ENCODE measurements at regions not wholly inside any gene's neighbourhood (a gene's known extent, or its start where the extent isn't known, plus 50 kb on each side); places are given as distances from the start of the nearest gene placed in this dataset.

DNA sequence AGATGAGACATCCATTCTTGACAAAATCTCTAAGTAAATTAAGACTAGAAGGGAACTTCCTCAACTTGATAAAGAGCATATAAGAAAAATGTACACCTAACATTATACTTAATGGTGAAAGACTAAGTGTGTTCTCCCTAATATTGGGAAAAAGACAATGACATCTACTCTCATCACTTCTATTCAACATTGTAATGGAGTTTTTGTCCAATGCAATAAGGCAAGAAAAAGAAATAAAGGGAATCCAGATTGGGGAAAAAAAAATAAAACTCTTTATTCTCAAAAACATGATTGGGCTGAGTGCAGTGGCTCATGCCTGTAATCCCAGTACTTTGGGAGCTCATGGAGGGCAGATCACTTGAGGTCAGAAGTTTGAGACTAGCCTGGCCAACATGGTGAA lies 131.1 kb upstream of the JUN start:
- no peak for DNase-seq

DNA sequence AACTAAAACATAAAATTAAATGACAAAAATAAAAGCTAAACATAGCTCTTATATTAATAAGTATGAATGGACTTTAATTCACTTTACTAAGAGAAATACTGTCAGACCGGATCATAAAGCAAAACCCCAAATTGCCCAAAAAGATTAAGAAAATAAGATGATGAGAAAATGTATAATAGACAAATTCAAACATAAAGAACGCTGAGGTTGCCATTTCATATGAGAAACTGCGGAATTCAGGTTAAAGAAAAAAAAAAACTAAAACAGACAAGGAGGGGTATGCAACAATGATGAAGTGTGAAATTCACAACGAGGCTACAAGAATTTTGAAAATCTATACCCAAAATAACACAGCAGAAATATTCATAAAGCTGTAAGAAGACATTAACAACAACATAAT lies 133.6 kb upstream of the JUN start:
- no peak for DNase-seq

DNA sequence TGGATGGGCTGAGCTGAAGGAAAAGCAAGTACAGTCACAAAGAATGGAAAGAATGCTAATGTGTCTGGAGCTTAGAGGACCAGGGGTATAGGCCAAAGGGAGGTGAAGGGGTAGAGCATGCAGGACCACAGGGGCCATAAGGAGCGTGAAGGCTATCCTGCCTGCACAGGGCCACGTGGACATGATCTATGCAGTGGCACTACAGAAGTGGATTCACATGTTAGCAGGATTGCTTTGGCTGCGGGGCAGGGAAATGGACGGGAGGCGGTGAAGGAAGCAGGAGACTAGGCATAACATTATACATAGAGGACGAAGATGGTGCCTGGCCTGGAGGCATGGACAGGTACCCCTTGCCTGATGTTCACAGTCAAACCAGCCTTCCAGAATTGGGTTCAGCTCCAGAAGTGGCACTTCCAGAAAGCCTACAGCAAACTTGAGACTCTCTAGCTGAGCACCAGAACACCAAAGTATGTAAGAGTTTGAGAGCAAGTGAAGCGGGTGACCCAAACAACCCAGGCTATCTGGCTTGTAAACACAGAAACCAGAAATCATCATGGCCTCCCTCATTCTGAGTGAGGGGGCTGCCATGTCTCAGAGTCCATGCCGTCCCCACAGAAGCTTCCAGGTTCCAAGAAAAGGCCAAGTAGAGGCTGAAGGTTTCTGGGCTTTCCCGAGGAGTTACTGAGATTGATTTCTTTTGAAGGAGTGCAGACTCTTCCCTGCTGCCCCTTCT lies 135.5 kb upstream of the JUN start:
- no peak for DNase-seq

DNA sequence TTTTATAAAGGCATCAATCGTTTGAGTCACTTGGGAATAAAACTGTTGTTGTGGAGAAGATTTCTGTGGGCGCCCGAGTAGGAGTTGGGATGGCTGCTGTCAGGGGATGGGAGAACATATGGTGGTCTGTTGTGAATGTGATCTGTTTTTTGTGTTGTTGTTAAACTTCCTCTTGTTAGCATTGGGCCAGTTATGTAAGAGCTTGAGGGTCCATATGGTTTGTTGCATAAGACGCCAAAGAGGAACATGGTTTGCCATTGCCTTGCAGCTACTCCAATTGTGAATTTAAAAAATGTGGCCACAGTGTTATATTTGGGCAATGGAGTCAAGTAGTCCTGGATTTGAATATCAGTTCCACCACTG lies 136.1 kb upstream of the JUN start:
- no peak for DNase-seq

DNA sequence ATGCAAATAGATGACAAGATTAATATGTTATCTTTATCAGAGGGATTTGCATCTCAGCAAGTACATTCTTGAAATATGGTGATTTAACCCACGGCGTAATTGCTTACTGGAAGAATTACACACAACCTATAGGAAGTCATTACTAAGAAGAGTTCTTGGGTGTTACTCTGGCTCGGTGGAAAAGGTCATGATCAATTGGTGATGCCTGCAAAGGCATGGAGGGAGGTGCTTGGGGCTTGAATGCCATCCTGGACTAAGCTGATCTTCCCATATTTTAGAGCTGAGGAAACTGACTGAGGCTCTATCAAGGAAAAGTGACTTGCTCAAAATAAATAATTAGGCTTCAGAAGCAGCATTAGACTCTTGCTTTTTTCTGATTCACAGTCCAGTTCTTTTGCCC lies 137.5 kb upstream of the JUN start:
- DNase-seq, result no peak

DNA sequence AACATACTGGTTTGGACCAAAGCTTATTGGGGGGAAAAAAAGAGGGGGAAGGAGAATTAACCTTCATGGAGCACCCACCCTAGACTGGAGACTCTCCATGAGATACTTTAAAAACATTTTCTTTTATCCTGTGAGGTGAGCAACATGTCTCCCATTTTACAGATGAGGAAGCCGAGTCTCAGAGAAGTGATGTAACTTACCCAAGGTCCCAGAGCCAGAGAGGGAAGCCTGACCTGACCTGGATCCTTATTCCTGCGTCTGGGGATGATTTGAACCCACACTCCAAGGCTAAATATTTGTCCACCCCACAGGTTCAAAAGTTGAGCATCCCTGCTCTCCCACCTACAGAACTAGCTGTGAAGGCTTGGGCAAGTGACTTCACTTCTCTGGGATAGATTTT lies 137.9 kb upstream of the JUN start:
- no peak for DNase-seq

DNA sequence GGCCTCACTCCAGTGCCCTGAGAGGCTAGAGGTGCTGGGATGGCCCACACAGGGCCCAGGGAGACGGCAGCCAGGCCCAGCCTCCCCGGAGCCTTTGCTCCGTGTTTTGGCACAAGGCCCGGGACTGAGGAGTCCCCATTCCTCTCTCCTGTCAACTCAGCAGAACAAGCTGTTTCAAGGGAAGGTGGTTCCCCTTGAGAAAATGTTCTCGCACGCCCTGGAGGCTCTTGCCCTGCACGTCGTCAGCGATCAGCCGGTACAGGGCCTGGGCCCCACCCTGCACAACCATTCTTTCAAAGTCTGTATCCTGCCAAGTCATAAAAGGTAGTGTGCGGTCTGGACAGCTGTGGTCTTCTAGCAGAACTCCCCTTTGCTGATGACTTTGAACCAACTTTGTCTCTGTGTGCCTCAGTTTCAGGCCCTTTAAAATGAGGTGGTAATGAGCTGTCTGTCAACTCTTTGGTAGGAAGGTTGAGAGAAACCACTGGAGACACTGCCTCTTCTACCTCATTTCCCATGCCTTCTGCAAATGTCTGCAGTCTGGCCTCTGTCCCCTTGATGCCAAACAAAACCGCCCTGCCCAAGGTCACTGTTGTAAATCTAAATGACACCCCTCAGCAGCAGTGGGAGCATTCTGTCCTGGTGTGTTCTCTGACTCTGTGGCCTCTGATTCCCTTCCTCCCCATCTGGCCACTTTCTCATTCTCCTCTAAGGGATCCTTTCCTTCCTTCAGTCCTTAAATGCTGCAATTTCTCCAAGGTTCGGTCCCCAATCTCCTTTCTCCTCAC lies 138.6 kb upstream of the JUN start:
- DNase-seq, result no peak

DNA sequence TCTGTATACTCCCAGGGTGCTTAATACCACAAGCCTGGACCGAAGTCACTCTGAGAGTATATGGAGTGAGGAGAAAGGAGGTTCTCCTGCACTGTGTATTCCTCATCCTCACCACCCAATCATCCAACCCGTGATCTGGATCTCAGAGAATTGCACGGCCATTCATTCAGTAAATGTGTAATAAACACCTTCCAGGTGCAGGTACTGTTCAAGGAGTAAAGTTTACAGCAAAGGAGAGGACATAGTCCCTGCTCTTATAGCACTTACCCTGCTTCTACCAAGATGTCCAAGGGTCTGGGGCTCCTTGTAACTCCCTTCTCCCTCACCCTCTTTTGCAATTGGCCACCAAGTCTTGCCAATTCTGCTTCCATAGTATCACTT lies 139.2 kb upstream of the JUN start:
- no peak for DNase-seq

DNA sequence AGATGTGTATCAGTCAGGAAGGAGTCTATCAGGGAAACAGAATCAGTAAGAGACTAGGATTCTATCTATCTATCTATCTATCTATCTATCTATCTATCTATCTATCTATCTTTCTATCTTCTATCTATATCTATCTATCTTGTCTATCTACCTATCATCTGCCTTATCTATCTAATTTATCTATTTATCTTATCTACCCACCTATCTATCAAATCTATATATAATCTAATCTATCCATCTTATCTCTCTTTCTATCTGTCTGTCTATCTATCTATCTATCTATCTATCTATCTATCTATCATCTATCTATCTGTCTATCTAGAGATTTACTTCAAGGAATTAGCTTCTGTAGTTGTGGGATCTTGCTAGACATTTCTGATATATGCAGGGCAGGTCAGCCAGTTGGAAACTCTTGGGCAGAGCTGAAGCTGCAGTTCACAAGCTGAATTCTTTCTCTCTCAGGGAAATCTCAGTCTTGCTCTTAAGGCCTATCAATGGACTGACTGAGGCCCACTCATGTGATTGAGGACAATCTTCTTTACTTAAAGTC lies 140.2 kb upstream of the JUN start:
- DNase-seq, result no peak

DNA sequence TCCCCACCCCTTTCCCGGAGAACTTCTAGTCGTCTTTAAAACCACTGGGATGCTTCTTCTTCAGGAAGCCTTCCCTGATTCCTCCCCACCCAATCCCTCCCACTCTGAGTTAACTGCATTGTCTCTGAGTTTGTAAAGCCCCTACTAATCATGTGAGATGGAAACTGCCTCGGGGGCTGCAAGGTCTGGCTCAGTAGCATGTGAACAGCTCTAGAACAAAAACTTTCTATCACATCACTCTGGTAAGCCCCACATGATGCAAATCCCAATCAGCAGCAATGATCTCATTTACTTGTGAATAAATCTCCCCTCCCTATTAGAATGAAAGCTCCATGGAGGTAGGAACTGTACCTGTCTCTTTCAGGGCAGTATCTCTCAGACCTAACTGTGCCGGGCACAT lies 141.0 kb upstream of the JUN start:
- no peak for DNase-seq

DNA sequence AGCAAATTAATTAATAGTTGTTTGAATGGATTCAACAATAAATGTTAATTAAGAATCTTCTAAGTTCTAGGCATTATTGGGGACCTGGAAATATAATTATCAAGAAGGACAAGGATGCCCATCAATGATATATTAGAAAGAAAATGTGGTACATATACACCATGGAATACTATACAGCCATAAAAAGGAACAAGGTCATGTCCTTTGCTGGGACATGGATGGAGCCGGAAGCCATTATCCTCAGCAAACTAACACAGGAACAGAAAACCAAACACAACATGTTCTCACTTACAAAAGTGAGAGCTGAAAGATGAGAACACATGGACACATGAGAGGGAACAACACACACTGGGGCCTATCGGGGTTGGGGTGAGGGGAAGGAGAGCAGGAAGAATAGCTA lies 141.4 kb upstream of the JUN start:
- no peak for DNase-seq

DNA sequence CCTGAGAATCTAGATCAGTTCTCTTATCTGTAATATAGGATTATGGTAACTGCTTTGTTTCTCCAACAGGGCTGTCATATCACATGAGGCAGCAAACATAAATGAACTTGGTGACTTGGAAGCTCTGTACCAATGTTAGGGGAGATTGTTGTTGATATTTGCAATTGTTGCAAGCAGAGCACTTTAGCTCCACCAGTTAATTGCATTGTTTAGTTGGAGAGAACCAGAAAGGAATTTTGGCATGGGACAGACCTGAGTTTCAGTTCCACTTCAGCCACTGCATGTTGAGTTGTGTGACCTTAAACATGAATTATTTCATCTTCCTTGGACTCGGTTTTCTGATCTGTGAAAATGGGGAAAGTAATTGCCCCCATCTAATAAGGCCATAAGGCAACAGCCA lies 142.3 kb upstream of the JUN start:
- peak; percentile 29 for DNase-seq

DNA sequence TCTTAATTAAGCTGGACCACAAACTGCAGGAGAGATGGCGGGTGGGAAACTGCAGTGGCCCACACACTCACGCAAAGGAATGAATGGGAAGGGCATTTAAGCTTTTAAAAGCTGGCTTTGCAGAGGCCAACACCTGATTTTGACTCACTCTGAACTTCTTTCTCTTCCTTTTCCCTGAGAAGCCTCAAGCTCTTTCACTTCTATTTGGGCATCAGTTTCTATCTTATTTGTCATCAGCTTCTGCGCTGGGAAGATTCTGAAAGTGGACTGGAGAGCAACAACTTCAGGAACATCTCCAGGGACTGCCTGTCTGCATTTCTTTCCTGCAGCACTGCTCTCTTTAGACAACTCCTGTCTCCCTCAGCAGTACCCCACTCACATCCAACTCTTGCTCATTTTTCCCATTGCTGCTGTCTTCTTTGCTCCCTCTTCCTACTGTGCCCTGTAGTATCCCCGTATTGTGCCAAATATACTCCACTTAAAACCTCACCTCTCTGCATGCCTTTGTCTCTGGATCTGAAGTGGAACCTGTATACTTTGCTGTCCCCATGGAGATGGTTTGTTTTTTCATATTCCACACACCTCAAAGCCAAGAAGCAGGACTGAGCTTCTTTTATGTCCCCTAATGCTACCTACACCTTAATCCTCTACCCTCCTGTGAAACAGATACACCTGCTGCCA lies 143.3 kb upstream of the JUN start:
- peak; percentile 16 for DNase-seq

DNA sequence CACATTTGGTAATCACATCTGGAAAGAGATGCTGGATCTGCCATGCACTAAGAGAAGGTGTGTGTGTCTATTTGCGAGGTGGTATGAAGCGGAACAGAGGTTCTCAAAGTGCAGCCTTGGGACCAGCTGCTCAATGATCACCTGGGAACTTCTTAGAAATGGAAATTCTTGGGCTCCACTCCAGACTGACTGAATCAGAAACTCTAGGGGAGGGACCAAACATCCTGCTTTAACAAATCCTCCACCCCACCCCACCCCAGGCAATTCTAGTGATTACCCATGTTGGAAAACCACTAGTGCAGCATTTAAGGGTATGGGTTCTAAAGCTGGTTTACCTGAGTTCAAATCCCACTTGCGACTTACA lies 143.9 kb upstream of the JUN start:
- DNase-seq, result no peak

DNA sequence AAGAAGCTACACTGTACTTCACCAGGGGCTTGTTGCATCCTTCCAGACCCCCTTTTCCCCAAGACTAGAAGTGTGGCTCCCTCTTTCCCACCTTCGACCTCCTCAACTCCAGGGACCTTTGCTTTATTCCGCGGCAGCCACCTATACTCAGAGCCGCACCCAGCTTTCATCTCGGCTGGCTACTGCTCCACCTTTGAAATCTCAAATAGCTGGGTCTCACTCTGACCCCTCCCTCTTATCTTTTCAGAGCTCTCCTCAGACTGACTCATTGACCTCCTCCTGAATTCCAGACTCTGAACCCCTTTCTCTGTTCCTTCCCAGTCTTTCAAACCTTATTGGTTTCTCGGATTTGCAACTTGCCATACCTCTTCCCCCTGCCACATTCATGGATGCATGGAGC lies 144.7 kb upstream of the JUN start:
- no peak for DNase-seq

DNA sequence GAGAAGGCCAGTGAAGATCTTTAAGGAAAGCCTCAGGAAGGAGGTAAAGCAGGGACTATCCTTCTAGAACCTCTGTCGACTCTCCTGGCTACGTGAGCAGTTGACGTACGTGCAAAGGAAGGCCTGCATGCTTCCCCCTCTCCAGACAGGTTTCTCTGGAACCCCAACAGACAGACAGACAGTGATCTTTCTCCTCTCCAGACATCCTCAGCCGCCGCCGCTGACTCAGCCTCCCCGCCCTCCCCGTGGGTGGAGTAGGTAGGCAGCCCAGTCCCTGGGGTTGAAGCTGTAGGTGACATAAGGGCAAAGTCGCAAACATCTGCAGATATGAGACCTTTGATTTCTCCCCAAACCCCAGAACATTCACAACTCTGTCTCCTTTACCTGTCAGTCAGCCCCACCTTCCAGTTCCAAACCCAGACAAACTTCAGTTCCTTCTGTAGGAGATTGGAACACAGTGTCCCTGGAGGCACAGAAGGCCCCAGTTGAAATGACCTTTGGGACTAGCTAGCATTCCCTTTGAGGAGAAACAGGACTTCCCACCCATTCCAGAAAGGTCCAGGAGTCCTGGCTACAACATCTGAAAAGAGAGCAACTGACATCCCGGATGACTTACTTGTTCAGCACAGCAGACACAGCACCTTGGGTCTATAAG lies 146.0 kb upstream of the JUN start:
- DNase-seq, result no peak

DNA sequence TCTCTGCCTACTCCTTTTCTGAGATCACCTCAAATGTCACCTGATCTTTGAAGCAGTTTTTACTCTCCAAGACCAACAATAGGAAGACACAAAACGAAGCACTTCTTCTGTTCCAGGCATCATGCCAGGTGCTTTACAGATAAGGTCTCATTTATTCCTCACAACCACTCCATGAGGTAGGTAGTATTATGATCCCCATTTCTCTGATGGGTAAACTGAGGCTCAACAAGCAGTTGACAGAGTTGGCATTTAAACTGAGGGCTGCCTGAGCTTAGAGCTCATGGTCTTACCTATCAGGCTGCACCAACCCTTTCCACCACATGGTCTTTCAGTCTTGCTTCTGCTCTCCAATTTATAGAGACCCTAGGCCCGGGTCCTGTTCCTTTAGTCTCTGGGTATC lies 147.2 kb upstream of the JUN start:
- no peak for DNase-seq

DNA sequence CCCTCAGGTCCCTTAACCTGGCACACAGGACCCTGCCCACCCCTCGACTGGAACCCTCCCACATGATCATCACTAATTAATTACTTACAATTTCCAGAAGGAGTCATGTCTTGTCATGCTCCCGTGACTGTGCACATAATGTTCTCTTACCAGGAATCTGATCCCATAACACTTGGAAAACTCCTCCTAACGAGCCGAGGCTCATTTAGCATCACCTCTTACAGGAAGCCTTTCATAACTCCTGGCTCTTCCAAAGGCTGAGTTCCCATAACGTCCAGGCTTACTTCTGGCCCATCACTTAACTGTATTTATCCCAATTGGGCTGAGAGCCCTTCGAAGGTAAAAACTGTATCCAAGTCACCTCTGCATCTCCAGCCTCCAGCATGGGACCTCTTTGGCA lies 147.9 kb upstream of the JUN start:
- no peak for DNase-seq

DNA sequence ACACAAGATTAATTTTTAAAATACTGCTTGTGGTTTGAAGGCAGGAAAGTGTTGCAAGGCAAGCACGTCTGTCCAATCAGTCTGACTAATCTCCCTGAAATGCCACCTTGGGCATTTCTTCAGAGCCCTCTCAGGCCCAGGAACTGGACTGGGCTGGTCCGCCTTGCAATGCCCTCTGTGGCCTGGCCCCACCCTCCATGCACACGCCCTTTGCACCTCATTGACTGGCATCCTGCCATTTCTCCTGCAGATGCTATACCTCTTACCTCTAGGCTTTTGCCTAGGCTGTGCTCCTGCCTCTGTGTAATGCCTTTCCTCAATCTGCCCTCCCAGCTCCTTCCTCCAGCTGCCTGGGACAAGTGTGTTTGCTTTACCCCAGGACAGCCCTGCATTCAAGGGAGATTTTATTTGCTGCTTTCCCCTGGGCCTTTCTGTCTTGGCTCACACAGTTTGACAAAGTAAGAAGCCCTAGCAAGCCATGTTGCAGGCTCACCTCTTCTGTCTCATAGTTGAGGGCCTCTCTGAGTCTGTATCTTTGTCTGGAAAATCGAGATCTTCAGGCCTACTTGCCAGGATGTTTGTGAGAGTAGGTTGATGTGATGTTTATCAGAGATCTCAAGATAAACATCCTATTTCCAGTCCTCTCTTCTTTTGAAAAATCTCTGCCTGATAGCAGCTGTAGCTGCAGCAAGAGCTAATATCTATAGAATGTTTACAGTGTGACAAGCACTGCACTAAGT lies 149.2 kb upstream of the JUN start:
- peak; percentile 18 for DNase-seq

DNA sequence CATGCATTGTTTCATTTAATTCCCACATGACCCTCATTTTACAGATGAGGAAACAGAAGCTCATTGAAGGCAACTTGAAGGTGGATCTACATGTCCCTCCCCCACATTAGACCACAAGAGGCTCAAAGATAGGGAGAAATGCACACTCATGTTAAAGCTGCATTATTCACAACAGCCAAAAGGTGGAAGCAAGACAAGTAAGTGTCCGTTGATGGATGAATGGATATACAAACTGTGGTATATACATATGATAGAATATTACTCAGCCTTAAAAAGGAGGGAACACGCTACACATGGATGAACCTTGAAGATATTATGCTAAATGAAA lies 149.7 kb upstream of the JUN start:
- no peak for DNase-seq

DNA sequence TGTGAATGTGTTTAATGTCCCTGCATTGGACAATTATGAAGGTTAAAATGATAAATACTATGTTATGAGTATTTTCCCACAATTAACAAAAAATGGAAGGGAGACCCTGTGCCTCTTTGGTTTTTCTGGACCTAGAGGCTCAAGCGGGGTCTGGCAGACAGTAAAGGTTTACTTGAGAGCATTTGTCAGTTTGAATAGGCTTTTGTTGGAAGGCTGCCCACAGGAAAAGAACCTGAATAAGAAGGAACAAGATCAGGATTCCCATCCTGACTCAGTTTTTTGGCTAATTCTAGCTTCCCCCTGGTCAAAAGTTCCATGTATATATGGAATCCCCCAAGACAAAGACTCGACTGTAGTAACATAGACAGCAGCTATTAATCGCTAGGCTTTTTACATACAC lies 150.9 kb upstream of the JUN start:
- peak; percentile 5 for DNase-seq

DNA sequence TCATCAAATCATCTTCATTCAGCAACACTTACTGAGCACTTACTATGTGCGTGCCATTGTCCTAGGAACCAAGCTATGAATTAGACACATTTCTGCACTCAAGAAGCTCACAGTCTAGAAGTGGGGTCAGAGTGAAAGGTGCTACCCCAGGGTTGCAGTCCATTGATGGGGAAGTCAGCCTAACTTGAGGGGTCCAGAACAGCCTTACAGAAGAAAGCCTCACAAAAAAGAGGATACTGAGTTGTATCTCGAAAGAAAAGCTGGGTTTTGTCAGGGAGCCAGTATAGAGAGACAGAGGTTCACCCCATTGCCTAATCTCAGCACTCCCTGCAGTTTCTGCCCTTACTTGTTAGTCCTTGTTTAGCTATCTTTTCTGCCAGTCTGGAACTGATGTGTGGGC lies 153.1 kb upstream of the JUN start:
- no peak for DNase-seq

DNA sequence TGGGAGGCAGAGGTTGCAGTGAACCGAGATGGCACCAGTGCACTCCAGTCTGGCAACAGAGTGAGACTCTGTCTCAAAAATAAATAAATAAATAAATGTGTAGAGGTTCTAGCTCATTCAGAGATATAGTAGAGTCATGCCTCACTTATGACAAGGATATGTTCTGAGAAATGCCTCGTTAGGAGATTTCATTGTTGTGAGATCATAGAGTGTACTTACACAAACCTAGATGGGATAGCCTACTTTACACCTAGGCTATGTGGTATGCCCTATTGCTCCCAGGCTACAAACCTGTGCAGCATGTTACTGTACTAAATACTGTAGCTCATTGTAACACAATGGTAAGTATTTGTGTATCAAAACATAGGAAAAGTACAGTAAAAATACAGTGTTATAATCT lies 155.3 kb upstream of the JUN start:
- no peak for DNase-seq
